ENCODE measurements at regions not wholly inside any gene's neighbourhood (a gene's known extent, or its start where the extent isn't known, plus 50 kb on each side); places are given as distances from the start of the nearest gene placed in this dataset.
A peak's percentile ranks its signal among the peaks of the same experiment; 100 is the strongest.
"Not testable (repeated sequence)": the region's sequence is repeated elsewhere in the genome, so short reads cannot be mapped to it uniquely, and the experiment has no call there.

GRCh38 chr18:32884543-32884942 is 111.7 kb upstream of the KLHL14 start:
- DNase-seq = no peak

GRCh38 chr18:32881009-32881408 is 108.2 kb upstream of the KLHL14 start:
- no peak for DNase-seq

GRCh38 chr18:32879497-32879896 is 106.7 kb upstream of the KLHL14 start:
- DNase-seq = peak; percentile 33

GRCh38 chr18:32878436-32878835 is 105.6 kb upstream of the KLHL14 start:
- DNase-seq = no peak

- DNase-seq = no peak
Observed at GRCh38 chr18:32877371-32877770, 104.5 kb upstream of the KLHL14 start.

- no peak for DNase-seq
Observed at GRCh38 chr18:32875625-32876024, 102.8 kb upstream of the KLHL14 start.

GRCh38 chr18:32871786-32872185 is 99.0 kb upstream of the KLHL14 start:
- DNase-seq = no peak

- DNase-seq = no peak
Observed at GRCh38 chr18:32870611-32871010, 97.8 kb upstream of the KLHL14 start.

GRCh38 chr18:32868406-32868805 is 95.6 kb upstream of the KLHL14 start:
- no peak for DNase-seq

GRCh38 chr18:32867936-32868335 is 95.1 kb upstream of the KLHL14 start:
- DNase-seq = no peak

GRCh38 chr18:32867330-32867729 is 94.5 kb upstream of the KLHL14 start:
- no peak for DNase-seq

GRCh38 chr18:32862031-32862430 is 89.2 kb upstream of the KLHL14 start:
- not testable (repeated sequence) for DNase-seq

- no peak for DNase-seq
Observed at GRCh38 chr18:32851936-32852335, 79.1 kb upstream of the KLHL14 start.

GRCh38 chr18:32848826-32849225 is 76.0 kb upstream of the KLHL14 start:
- DNase-seq = no peak

GRCh38 chr18:32847691-32848090 is 74.9 kb upstream of the KLHL14 start:
- DNase-seq = peak; percentile 45

GRCh38 chr18:32846896-32847295 is 74.1 kb upstream of the KLHL14 start:
- no peak for DNase-seq

- no peak for DNase-seq
Observed at GRCh38 chr18:32840962-32841361, 68.1 kb upstream of the KLHL14 start.

GRCh38 chr18:32835951-32836350 is 63.1 kb upstream of the KLHL14 start:
- no peak for DNase-seq

- DNase-seq = peak; percentile 9
Observed at GRCh38 chr18:32831781-32832180, 59.0 kb upstream of the KLHL14 start.

GRCh38 chr18:32823226-32823625 is 50.4 kb upstream of the KLHL14 start:
- no peak for DNase-seq

Measured in NCI-H1694 treated with DMSO at 0.1 percent for 48 hours (cell line).